ENCODE measurements at regions not wholly inside any gene's neighbourhood (a gene's known extent, or its start where the extent isn't known, plus 50 kb on each side); places are given as distances from the start of the nearest gene placed in this dataset.
"Not testable (repeated sequence)": the region's sequence is repeated elsewhere in the genome, so short reads cannot be mapped to it uniquely, and the experiment has no call there.

DNA sequence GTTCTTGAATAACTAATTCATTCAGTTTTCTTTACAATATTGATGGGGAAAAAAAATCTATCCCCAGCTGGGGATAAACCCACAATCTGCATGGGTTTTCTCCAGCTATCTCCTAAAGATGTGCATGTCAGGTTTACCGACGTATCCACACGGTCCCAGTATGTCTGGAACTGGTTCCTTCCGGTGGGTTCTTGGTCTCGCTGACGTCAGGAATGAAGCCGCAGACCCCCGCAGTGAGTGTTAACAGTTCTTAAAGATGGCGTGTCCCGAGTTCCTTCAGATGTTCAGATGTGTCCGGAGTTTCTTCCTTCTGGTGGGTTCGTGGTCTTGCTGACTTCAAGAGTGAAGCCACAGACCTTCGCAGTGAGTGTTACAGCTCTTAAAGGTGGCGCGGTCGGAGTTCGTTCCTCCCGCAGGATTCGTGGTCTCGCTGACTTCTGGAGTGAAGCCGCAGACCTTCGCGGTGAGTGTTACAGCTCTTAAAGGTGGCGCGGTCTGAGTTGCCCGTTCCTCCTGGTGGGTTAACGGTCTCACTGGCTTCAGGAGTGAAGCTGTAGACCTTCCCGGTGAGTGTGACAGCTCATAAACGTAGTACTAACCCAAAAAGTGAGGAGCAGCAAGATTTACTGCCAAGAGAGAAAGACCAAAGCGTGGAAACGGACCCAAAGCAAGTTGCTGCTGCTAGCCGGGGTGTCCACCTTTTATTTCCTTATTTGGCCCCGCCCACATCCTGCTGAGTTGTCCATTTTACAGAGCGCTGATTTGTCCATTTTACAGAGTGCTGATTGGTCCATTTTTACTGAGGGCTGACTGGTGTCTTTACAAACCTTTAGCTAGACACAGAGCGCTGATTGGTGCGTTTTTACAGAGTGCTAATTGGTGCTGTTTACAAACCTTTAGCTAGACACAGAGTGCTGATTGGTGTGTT lies 195.1 kb upstream of the NR2F2 start:
- DNase-seq = no peak

DNA sequence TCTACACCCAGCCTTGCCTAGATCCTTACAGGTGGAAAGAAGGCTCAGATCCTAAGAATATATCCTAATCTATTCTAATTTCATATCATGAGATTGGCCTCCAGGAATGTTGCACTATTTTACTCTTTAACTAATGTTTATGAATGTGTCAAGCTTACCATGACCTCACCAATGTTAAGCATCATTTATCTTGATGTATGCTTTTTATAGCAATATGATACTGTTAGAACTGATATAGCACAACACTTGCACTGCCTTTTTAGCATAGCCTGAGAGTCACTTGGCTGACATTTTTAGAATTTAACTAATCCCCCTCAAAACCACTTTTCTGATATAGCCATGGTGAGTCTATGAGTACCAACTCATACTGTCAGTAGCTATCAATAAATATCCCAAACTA lies 191.5 kb upstream of the NR2F2 start:
- DNase-seq = no peak

- DNase-seq = no peak
These were observed 188.0 kb upstream of the NR2F2 start for GRCh38 chr15:96142498-96142897.

DNA sequence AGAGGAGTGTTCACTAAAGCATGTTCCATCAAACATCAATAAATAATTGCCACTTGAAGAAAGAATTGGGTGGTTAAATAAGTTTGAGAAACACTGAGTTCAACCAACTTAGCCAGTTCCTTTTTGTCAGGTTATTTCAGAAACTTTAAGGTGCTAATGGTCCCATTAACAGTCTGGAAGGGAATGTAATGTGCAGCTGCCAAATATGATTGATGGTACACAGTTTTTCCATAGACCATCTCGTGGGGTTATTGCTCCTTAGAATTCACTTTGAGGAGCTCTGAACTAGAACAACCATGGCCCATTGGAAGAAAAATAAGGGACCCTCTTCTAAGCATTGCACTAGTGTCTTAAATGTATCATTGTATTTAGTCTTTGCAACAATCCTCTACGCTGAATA lies 185.8 kb upstream of the NR2F2 start:
- no peak for DNase-seq

DNA sequence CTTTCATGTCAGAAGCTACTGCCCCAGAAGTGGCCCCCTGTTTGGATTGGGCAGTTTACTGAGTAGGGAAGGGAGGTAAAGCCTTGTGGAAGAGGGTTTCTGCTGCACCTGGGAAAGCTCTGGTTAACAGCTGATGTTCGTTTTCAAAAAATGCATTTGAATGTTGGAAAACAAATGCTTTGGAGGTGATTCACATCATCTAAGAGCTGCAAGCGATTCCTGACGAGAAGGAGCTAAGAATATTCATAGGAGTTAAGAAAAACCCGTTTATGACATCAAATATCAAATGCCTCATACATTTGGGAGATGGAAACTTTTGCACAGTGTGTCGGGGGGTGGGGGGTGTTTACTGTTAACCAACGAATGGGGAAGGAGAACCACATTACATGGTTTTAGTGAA lies 183.8 kb upstream of the NR2F2 start:
- no peak for DNase-seq

GRCh38 chr15:96147267-96147666 lies 183.2 kb upstream of the NR2F2 start:
- DNase-seq = no peak

- no peak for DNase-seq
These were observed 180.2 kb upstream of the NR2F2 start for GRCh38 chr15:96150254-96150653.

DNA sequence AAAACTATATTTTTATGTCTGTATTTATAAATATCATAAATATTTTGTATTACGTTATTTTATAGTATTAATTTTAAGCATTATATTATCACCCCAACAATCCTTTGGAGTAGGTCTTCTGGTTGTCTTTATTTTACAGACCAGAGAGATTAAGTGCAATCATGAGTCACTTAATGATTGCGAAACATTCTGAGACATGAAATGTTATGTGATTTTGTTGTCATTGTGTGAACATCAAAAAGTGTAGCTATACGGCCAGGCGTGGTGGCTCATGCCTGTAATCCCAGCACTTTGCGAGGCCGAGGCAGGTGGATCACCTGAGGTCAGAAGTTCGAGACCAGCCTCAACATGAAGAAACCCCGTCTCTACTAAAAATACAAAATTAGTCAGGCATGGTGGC lies 178.8 kb upstream of the NR2F2 start:
- DNase-seq = peak; percentile 47

DNA sequence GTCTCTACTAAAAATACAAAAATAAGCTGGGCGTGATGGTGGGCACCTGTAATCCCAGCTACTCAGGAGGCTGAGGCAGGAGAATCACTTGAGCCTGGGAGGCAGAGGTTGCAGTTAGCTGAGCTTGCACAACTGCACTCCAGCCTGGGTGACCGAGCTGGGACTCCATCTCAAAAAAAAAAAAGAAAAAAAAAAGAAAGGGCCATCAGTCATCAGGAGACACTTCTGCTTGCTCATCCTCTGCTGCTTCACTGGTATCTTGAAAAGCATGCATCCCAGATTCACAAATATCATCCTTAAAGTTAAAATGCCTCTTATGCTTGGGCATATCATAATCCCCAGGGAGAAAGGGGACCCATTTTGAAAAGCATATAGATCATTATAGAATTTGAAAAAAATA lies 176.6 kb upstream of the NR2F2 start:
- no peak for DNase-seq

- no peak for DNase-seq
These were observed 171.6 kb upstream of the NR2F2 start for GRCh38 chr15:96158938-96159337.

DNA sequence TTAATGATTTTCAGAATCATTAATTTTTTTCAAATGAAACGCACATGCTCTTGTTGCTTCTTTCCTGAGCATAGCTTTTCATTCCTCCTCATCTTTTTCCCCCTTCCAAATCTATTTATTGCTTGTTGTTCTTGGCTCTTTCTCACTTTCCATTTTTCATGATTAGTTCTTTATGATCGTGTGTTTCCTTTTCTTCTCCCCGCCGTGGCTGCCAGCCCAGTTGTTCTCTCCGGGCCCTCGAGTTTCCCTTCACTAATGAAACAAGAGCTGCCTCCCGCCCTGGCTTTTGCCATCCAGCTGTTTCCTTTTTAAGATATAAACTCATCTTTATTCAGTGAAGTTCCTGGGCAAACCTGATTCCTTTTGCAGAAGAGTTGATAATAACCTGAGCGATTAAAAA lies 170.2 kb upstream of the NR2F2 start:
- no peak for DNase-seq

DNA sequence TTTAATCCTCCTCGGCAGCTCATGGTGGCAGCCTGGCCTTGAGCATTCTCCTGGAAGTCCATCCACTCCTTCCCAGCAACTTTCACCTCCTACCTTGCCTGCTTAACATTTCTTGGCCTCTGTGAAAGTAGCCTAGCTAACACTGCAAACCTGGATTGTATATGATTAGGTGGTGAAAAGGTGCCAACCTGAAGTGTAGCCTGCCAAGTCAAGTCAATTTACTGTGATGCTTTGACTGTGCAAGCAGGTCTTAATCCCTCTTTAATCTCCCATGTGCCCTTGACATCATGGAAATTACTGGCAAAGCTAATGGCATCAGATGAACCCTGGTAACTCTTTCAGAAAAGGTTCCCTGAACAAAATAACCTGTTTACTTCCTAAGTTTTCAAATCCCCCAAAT lies 169.7 kb upstream of the NR2F2 start:
- no peak for DNase-seq

DNA sequence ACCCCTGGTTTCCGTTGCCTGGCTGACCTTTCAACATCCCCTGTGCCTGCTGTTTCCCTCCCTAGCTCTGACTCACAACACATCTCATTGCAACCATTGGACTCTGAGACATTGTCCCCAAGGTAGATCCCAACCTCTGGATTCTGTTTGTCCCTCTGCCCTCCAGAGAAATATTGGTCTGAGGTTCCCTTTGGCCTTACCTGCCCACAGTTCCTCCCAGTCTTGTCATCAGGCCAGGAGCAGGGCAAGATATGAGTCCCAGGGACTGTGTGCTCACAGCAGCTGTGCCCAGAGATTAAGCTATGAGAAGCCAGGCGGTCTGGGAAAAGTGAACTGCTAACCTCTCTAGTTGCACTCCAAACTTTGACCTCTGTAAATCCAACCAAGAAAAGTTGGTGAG lies 168.2 kb upstream of the NR2F2 start:
- DNase-seq = no peak

GRCh38 chr15:96165081-96165480 lies 165.4 kb upstream of the NR2F2 start:
- DNase-seq = no peak

- DNase-seq = no peak
These were observed 164.7 kb upstream of the NR2F2 start for GRCh38 chr15:96165775-96166174.

DNA sequence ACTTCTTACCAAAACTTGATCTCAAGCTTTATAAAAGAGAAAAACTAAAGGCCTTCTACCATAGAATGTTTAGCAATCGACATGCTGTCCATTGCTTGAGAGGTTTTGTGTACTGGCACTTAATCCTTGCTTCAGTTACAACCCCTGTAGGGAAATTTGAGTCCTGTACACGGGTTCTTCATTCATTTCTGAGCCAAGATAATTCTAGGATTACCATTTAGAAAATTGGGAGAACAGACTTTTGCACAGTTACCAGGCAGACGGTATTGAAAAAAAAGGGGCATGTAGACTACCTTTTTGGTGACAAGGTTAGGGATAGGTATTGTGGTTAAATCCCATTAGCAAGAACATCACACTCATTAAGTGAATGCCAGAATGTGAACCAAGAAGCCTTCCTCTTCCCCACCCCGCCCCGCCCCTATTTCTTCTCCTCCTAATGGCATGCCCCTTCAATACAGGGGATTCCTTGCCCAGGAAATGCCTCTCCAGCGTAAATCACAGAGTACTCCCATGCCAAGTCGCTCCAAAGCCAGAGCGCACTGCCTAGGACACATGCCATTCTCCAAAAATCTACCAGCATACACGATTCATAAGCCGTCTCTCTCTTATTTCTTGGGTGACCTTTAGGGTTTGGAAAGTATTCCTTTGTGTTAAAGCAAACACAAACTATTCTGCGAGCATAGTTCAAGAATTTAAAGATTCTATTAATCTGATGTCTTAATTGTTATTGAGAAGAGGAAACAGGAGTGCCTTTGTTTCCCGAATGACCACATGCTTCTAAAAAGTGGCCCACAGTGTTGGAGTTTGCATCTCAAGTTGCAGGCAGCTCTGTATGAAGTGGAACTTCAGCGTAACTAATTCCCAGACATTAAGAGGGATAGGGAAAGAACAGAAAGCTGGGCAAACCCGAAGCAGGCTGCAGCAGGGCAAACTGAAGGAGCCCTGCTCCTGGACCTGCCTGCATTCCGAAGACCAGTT lies 164.0 kb upstream of the NR2F2 start:
- DNase-seq = no peak

DNA sequence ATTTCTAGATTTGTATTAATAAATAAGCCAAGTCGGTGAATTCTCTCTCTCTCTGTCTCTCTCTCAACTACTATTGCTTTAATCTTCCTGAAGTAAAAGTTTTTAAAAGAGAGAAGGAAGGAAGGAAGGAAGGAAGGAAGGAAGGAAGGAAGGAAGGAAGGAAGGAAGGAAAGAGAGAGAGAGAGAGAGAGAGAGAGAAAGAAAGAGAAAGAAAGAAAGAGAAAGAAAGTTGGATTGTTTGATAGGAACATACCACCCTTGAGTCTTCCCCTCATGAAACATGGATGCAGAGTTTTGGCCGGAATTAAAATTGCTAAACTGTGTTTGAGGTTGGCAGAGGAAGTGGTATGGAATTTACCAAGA lies 159.9 kb upstream of the NR2F2 start:
- not testable (repeated sequence) for DNase-seq

- DNase-seq = no peak
These were observed 159.3 kb upstream of the NR2F2 start for GRCh38 chr15:96170979-96171739.

- no peak for DNase-seq
These were observed 158.6 kb upstream of the NR2F2 start for GRCh38 chr15:96171853-96172296.

- DNase-seq = no peak
These were observed 158.1 kb upstream of the NR2F2 start for GRCh38 chr15:96172417-96172816.

GRCh38 chr15:96176831-96177230 lies 153.7 kb upstream of the NR2F2 start:
- no peak for DNase-seq

DNA sequence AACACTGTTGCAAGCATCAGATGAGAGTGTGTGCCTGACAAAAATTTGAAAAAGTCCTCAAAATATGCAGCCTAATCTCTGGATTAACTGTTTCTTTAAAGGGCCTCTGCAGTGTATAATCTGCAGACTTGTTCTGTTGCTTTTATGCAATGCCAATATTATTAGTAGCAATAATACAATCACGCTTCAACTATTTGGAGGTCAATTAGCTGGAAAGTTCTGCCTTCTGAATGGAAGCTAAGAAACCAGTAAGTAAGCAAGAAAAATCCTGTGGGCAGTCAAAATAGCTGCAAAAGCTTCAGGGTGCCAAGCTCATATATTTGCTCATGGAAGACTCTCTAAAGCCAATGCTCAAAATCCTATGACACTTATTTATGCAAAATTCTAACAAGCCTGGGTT lies 153.2 kb upstream of the NR2F2 start:
- no peak for DNase-seq

Measured in OCI-M1 (cell line).